HG02973 (cell line): ENCODE measurements at regions not wholly inside any gene's neighbourhood (a gene's known extent, or its start where the extent isn't known, plus 50 kb on each side); places are given as distances from the start of the nearest gene placed in this dataset.

Source experiments
- ATAC-seq: cut with Tn5 transposase; IDR thresholded peaks from one replicate; pipeline ENCODE4 v1.9.1; 2021; ENCODE audit warnings: moderate library complexity; ENCODE audit not compliant: unreplicated experiment

GRCh38 chr10:118501637-118502440, 93.6 kb downstream of the PRLHR start:
- no peak for ATAC-seq

GRCh38 chr10:118501171-118501570, 94.3 kb downstream of the PRLHR start:
- ATAC-seq, result no peak

GRCh38 chr10:118500477-118501104, 94.9 kb downstream of the PRLHR start:
- ATAC-seq, result no peak

GRCh38 chr10:118499186-118499585, 96.3 kb downstream of the PRLHR start:
- no peak for ATAC-seq

- ATAC-seq, result no peak
Observed at GRCh38 chr10:118498623-118499022, 96.8 kb downstream of the PRLHR start.

- ATAC-seq, result no peak
Observed at GRCh38 chr10:118497227-118497626, 98.2 kb downstream of the PRLHR start.

GRCh38 chr10:118496525-118496924, 98.9 kb downstream of the PRLHR start:
- ATAC-seq, result no peak

GRCh38 chr10:118495499-118495898, 99.9 kb downstream of the PRLHR start:
- no peak for ATAC-seq

- no peak for ATAC-seq
Observed at GRCh38 chr10:118491055-118491454, 104.4 kb downstream of the PRLHR start.

- ATAC-seq, result no peak
Observed at GRCh38 chr10:118488710-118489497, 106.5 kb downstream of the PRLHR start.

- no peak for ATAC-seq
Observed at GRCh38 chr10:118485641-118486040, 109.8 kb downstream of the PRLHR start.

GRCh38 chr10:118484152-118484871, 111.1 kb downstream of the PRLHR start:
- no peak for ATAC-seq

- ATAC-seq, result no peak
Observed at GRCh38 chr10:118483496-118483895, 112.0 kb downstream of the PRLHR start.

GRCh38 chr10:118482393-118483331, 112.8 kb downstream of the PRLHR start:
- ATAC-seq, result no peak

- ATAC-seq, result no peak
Observed at GRCh38 chr10:118481871-118482270, 113.6 kb downstream of the PRLHR start.

GRCh38 chr10:118475214-118475613, 120.2 kb downstream of the PRLHR start:
- ATAC-seq, result no peak

GRCh38 chr10:118474111-118474510, 121.3 kb downstream of the PRLHR start:
- no peak for ATAC-seq

GRCh38 chr10:118473305-118473960, 122.0 kb downstream of the PRLHR start:
- no peak for ATAC-seq
